Neuronal stem cell (in vitro differentiated cells): ENCODE measurements at regions not wholly inside any gene's neighbourhood (a gene's known extent, or its start where the extent isn't known, plus 50 kb on each side); places are given as distances from the start of the nearest gene placed in this dataset.
A peak's percentile ranks its signal among the peaks of the same experiment; 100 is the strongest.
"Not testable (repeated sequence)": the region's sequence is repeated elsewhere in the genome, so short reads cannot be mapped to it uniquely, and the experiment has no call there.

ENCODE experiments used
- DNase-seq: peaks from one replicate; pipeline ENCODE4 v3.0.0-alpha.2; 2013; ENCODE audit warnings: low spot score
- H2AFZ ChIP-seq: one replicate; pipeline ENCODE4 v1.6.1; 2013; ENCODE audit warnings: mild to moderate bottlenecking, low read length, inconsistent platforms
- H2AK5ac ChIP-seq: 2 replicates; pipeline ENCODE4 v1.6.1; 2013; ENCODE audit warnings: low read depth, mild to moderate bottlenecking, inconsistent platforms, low read length, moderate library complexity, mixed read lengths
- H2BK120ac ChIP-seq: 2 replicates; pipeline ENCODE4 v1.6.1; 2013; ENCODE audit warnings: low read depth, mild to moderate bottlenecking, inconsistent platforms, low read length, moderate library complexity, mixed read lengths
- H2BK12ac ChIP-seq: one replicate; pipeline ENCODE4 v1.6.1; 2013; ENCODE audit warnings: low read length, inconsistent platforms
- H2BK15ac ChIP-seq: 2 replicates; pipeline ENCODE4 v1.6.1; 2013; ENCODE audit warnings: mild to moderate bottlenecking, low read length, inconsistent platforms, mixed read lengths
- H2BK5ac ChIP-seq: one replicate; pipeline ENCODE4 v1.6.1; 2013; ENCODE audit warnings: inconsistent platforms, mild to moderate bottlenecking, low read length, moderate library complexity
- H3K14ac ChIP-seq: one replicate; pipeline ENCODE4 v1.6.1; 2013; ENCODE audit warnings: low read length, inconsistent platforms
- H3K18ac ChIP-seq: 2 replicates; pipeline ENCODE4 v1.6.1; 2013; ENCODE audit warnings: low read length, inconsistent platforms
- H3K23ac ChIP-seq: 2 replicates; pipeline ENCODE4 v1.6.1; 2013; ENCODE audit warnings: low read depth, mild to moderate bottlenecking, mixed read lengths, low read length, inconsistent platforms; ENCODE audit not compliant: poor library complexity
- H3K27ac ChIP-seq: replicated peaks from 3 replicates; pipeline ENCODE4 v1.5.1; 2013; ENCODE audit warnings: low read length, inconsistent platforms
- H3K27me3 ChIP-seq, 3 experiments: 2 replicates each; pipeline ENCODE4 v1.6.1; 2013; ENCODE audit warnings: low read length in 3 of 3, mild to moderate bottlenecking in 2 of 3, inconsistent platforms in 1 of 3, low read depth in 1 of 3, mixed read lengths in 1 of 3, moderate library complexity in 1 of 3; ENCODE audit not compliant: control insufficient read depth in 3 of 3, insufficient read depth in 3 of 3
- H3K36me3 ChIP-seq, 2 donors: replicated peaks in 1 of 2; 2 replicates each; pipeline ENCODE4 v1.6.1; 2013; ENCODE audit warnings: low read length in 2 of 2; ENCODE audit not compliant: control insufficient read depth in 2 of 2, insufficient read depth in 2 of 2
- H3K4ac ChIP-seq: 2 replicates; pipeline ENCODE4 v1.6.1; 2013; ENCODE audit warnings: inconsistent platforms, mild to moderate bottlenecking, low read length, moderate library complexity
- H3K4me1 ChIP-seq, 2 donors: 1 replicate in 1 of 2; 2 replicates in 1 of 2; pipeline ENCODE4 v1.6.1; 2013; ENCODE audit warnings: low read length in 2 of 2, low read depth in 1 of 2; ENCODE audit not compliant: control insufficient read depth in 2 of 2, insufficient read depth in 1 of 2
- H3K4me2 ChIP-seq: one replicate; pipeline ENCODE4 v1.6.1; 2013; ENCODE audit warnings: mild to moderate bottlenecking, low read length, inconsistent platforms; ENCODE audit not compliant: insufficient read depth, poor library complexity, severe bottlenecking
- H3K4me3 ChIP-seq, 2 donors: 2 replicates each; pipeline ENCODE4 v1.5.1; 2013; ENCODE audit warnings: low read length in 2 of 2, mild to moderate bottlenecking in 2 of 2, inconsistent platforms in 1 of 2, moderate library complexity in 1 of 2
- H3K79me1 ChIP-seq: one replicate; pipeline ENCODE4 v1.6.1; 2013; ENCODE audit warnings: low read depth, mild to moderate bottlenecking, inconsistent platforms, low read length, moderate library complexity
- H3K9ac ChIP-seq: one replicate; pipeline ENCODE4 v1.6.1; 2013; ENCODE audit warnings: mild to moderate bottlenecking, low read depth, low read length, inconsistent platforms; ENCODE audit not compliant: poor library complexity
- H3K9me3 ChIP-seq, 2 donors: replicated peaks in 1 of 2; 2 replicates each; pipeline versions ENCODE3 to v1.6.1; 2013; ENCODE audit warnings: low read length in 2 of 2, mild to moderate bottlenecking in 2 of 2, inconsistent platforms in 1 of 2, low read depth in 1 of 2, mixed read lengths in 1 of 2, moderate library complexity in 1 of 2; ENCODE audit not compliant: control insufficient read depth in 2 of 2, insufficient read depth in 1 of 2
- H4K8ac ChIP-seq: one replicate; pipeline ENCODE4 v1.6.1; 2013; ENCODE audit warnings: low read depth, mild to moderate bottlenecking, inconsistent platforms, low read length, moderate library complexity
- H4K91ac ChIP-seq: one replicate; pipeline ENCODE4 v1.6.1; 2013; ENCODE audit warnings: low read length, low read depth, mild to moderate bottlenecking, inconsistent platforms; ENCODE audit not compliant: poor library complexity
- WGBS, 2 donors: extraction: QIAGEN DNeasy Blood & Tissue Kit; methylation state at CpG; one replicate each; pipeline ENCODE4 v1.1.7; 2013; ENCODE audit warnings: missing lambda C conversion rate in 2 of 2, mixed read lengths in 1 of 2; ENCODE audit not compliant: insufficient read length in 2 of 2, insufficient replicate concordance in 1 of 2; ENCODE audit errors: extremely low coverage in 2 of 2; 5-methylcytosine and 5-hydroxymethylcytosine counted together

DNA sequence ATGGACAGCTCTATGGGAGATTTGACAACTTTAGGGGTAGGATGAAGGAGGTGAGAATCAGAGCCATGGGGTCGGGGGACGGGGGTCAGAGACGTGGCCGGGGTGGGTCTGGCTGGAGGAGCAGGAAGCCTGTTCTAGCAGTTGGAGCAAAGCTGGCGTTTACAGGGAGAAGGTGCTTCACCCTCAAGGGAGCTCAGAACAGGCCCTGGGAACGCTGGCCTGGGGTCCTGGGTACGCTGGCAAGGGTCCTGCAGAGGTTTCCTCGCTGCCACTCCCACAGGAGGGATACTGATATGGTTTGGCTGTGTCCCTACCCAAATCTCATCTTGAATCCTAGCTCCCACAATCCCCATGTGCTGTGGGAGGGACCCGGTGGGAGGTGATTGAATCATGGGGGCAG is 205.0 kb upstream of the ARL4C start:
- Histone ChIP-seq H2BK120ac (no peak overlapping the region), H2BK15ac (peak overlapping the region; percentile 76), H3K4me1 (peaks cover 8 to 9% of the 10 kb centered on the region in 2 donors), H3K27ac (no peak overlapping the region), H2AFZ (no peak overlapping the region), H2AK5ac (no peak overlapping the region), H4K8ac (no peak overlapping the region), H3K36me3 (no peaks in the 10 kb centered on the region), H3K4me2 (no peak overlapping the region), H3K9me3 (peaks cover 5 to 30% of the 10 kb centered on the region in 2 donors), H3K23ac (no peak overlapping the region), H3K27me3 (no peaks in the 10 kb centered on the region), H3K14ac (no peak overlapping the region), H3K18ac (peak overlapping the region; percentile 84), H3K4me3 (no peak overlapping the region), H2BK5ac (no peak overlapping the region), H3K9ac (no peak overlapping the region), H4K91ac (no peak overlapping the region), H2BK12ac (no peak overlapping the region), H3K79me1 (no peaks in the 10 kb centered on the region), H3K4ac (no peak overlapping the region)
- WGBS, 2 donors = no CpG with 5 or more reads among the region's 9 CpGs
- DNase-seq = no peak

DNA sequence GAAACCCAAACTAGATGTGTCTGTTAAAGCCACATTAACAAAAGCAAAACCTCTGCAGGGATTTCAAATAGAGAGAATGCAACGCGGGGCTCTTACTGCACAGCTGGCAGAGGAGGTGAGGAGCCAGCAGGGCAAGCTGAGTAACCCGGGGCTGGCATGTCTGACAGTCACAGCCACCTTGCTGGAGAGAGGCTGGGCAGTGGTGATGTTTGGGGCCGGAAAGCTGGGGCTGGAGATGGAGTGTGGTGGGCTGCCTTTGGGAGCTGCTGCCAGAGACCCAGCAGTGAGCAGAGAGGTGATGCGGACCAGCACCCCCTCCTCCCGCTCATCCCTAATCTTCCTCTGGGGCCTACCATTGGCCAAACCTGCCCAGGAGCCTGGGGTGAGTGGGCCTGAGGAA is 204.5 kb upstream of the ARL4C start:
- DNase-seq = no peak
- Histone ChIP-seq H3K23ac (no peak overlapping the region), H4K8ac (no peak overlapping the region), H3K14ac (no peak overlapping the region), H4K91ac (no peak overlapping the region), H2BK15ac (peak overlapping the region; percentile 76), H3K27me3 (no peaks in the 10 kb centered on the region), H3K9me3 (peaks cover 5 to 34% of the 10 kb centered on the region in 2 donors), H2BK5ac (no peak overlapping the region), H3K18ac (peak overlapping the region; percentile 68), H2AFZ (no peak overlapping the region), H3K4ac (no peak overlapping the region), H3K4me3 (no peak overlapping the region), H3K4me1 (peaks cover 8 to 9% of the 10 kb centered on the region in 2 donors), H3K9ac (no peak overlapping the region), H2BK120ac (no peak overlapping the region), H3K27ac (no peak overlapping the region), H2BK12ac (no peak overlapping the region), H2AK5ac (peak overlapping the region; percentile 59), H3K4me2 (no peak overlapping the region), H3K36me3 (no peaks in the 10 kb centered on the region), H3K79me1 (no peaks in the 10 kb centered on the region)
- no CpG with 5 or more reads among the region's 6 CpGs for WGBS, 2 donors

DNA sequence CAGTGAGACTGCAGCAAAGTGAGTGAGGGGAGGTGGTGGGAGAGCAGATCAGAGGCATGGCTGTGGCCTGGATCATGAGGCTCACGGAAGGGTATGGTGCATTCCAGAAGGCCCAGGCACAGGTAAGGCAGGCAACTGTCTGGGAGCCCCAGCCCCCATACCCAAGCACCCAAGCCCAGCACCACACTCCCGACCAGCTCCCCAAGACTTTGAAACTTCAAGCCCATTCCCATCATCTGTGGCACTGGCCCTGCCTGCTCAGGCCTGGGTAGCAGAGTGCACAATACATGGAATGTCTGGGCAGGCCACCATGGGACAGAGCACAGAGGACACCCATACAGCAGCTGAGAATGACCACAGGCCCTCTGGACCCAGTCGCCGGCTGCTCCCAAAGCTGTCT is 202.6 kb upstream of the ARL4C start:
- Histone ChIP-seq H3K79me1 (no peaks in the 10 kb centered on the region), H3K4me2 (peak overlapping the region; percentile 3), H3K18ac (peak overlapping the region; percentile 89), H3K27me3 (no peaks in the 10 kb centered on the region), H3K27ac (no peak overlapping the region), H2BK120ac (peak overlapping the region; percentile 74), H2BK15ac (peak overlapping the region; percentile 56), H3K4ac (no peak overlapping the region), H3K4me3 (no peak overlapping the region), H3K23ac (peak overlapping the region; percentile 67), H3K4me1 (peaks cover 8 to 9% of the 10 kb centered on the region in 2 donors), H3K36me3 (no peaks in the 10 kb centered on the region), H2AK5ac (peak overlapping the region; percentile 95), H2BK12ac (no peak overlapping the region), H2BK5ac (no peak overlapping the region), H3K14ac (no peak overlapping the region), H2AFZ (no peak overlapping the region), H3K9me3 (peaks cover 9 to 53% of the 10 kb centered on the region in 2 donors), H4K91ac (no peak overlapping the region), H4K8ac (no peak overlapping the region), H3K9ac (no peak overlapping the region)
- DNase-seq = no peak
- no CpG with 5 or more reads among the region's 4 CpGs for WGBS, 2 donors

DNA sequence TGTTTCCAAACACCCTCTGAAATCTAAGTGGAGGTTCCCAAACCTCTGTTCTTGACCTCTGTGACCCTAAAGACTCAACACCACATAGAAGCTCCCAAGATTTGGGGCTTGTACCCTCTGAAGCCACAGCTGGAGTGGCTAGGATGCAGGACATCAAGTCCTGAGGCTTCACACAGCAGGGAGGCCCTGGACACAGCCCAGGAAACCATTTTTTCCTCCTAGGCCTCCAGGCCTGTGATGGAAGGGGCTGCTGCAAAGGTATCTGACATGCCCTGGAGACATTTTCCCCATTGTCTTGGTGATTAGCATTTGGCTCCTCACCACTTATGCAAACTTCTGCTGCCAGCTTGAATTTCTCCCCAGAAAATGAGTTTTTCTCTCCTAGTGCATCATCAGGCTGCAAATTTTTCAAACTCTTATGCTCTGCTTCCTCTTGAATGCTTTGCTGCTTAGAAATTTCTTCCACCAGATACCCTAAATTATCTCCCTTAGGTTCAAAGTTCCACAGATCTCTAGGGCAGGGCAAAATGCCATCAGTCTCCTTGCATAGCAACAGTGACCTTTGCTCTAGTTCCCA is 200.5 kb upstream of the ARL4C start:
- H3K36me3 ChIP-seq, DNase-seq, H2BK120ac ChIP-seq, H2BK15ac ChIP-seq, H3K18ac ChIP-seq, H3K4ac ChIP-seq, H4K91ac ChIP-seq, H2BK12ac ChIP-seq, H3K14ac ChIP-seq, H2BK5ac ChIP-seq, H3K27ac ChIP-seq, H3K79me1 ChIP-seq, H3K23ac ChIP-seq, H4K8ac ChIP-seq, H3K4me3 ChIP-seq, H3K9ac ChIP-seq, H3K4me1 ChIP-seq, H2AFZ ChIP-seq, H3K4me2 ChIP-seq, H3K27me3 ChIP-seq, H2AK5ac ChIP-seq: not testable (repeated sequence)
- H3K9me3 ChIP-seq = peaks cover 9 to 53% of the 10 kb centered on the region in 2 donors
